HFF-Myc (cell line): ENCODE measurements at regions not wholly inside any gene's neighbourhood (a gene's known extent, or its start where the extent isn't known, plus 50 kb on each side); places are given as distances from the start of the nearest gene placed in this dataset.

Experiments used
- DNase-seq: peaks from one replicate; pipeline ENCODE4 v3.0.0-alpha.2; 2011; ENCODE audit warnings: low read depth; ENCODE audit errors: extremely low read depth
- H3K4me3 ChIP-seq: replicated peaks from 2 replicates; pipeline ENCODE4 v1.5.1; 2011; ENCODE audit warnings: low read depth, mild to moderate bottlenecking, control low read depth, low read length
- CTCF ChIP-seq: IDR thresholded peaks from 2 replicates; pipeline ENCODE4 v1.5.1; 2012; ENCODE audit warnings: mild to moderate bottlenecking, low read depth, low read length, control low read depth; ENCODE audit errors: missing control alignments

- H3K4me3 ChIP-seq = no peak overlapping the region
- no peak for TF ChIP-seq CTCF
- DNase-seq = no peak
Observed at GRCh38 chr4:169909479-169909878, 116.7 kb downstream of the MFAP3L start.

- TF ChIP-seq CTCF = no peak
- no peak overlapping the region for H3K4me3 ChIP-seq
- no peak for DNase-seq
Observed at GRCh38 chr4:169907705-169908104, 118.5 kb downstream of the MFAP3L start.

- no peak overlapping the region for H3K4me3 ChIP-seq
- TF ChIP-seq CTCF = no peak
- no peak for DNase-seq
Observed at GRCh38 chr4:169906821-169907220, 119.4 kb downstream of the MFAP3L start.

GRCh38 chr4:169906104-169906503, 120.1 kb downstream of the MFAP3L start:
- no peak for TF ChIP-seq CTCF

GRCh38 chr4:169902658-169903345, 123.4 kb downstream of the MFAP3L start:
- no peak overlapping the region for H3K4me3 ChIP-seq
- TF ChIP-seq CTCF = no peak
- no peak for DNase-seq

More at GRCh38 chr4:169906104-169906503, 120.1 kb downstream of the MFAP3L start:
- DNase-seq = no peak
- H3K4me3 ChIP-seq = no peak overlapping the region

- no peak for DNase-seq
- TF ChIP-seq CTCF = no peak
- no peak overlapping the region for H3K4me3 ChIP-seq
Observed at GRCh38 chr4:169900241-169900845, 125.9 kb downstream of the MFAP3L start.
